NCI-H2196 treated with DMSO at 0.1 percent for 48 hours (cell line): ENCODE measurements at regions not wholly inside any gene's neighbourhood (a gene's known extent, or its start where the extent isn't known, plus 50 kb on each side); places are given as distances from the start of the nearest gene placed in this dataset.
"Not testable (repeated sequence)": the region's sequence is repeated elsewhere in the genome, so short reads cannot be mapped to it uniquely, and the experiment has no call there.

Experiments
- DNase-seq: peaks from one replicate; lab custom pipeline; 2025; ENCODE audit not compliant: unreplicated experiment; lab: John Stamatoyannopoulos, UW

DNA sequence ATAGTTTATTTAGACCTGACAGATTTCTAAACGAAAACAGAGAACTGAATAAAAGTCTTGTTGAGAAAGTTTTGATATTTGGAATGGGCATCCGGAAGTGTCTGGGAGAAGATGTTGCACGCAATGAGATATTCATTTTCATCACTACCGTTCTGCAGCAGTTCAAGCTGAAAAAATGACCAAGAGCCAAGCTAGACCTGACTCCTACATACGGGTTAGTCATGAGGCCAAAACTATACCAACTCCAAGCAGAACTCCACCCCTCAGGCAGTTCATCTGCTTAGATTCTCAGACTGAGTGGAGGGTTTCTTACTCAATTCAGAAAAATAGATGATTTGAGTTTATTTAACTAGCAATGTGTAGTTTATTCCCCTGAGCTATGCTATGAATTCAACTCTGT, 95.4 kb upstream of the ANXA1 start:
- no peak for DNase-seq

DNA sequence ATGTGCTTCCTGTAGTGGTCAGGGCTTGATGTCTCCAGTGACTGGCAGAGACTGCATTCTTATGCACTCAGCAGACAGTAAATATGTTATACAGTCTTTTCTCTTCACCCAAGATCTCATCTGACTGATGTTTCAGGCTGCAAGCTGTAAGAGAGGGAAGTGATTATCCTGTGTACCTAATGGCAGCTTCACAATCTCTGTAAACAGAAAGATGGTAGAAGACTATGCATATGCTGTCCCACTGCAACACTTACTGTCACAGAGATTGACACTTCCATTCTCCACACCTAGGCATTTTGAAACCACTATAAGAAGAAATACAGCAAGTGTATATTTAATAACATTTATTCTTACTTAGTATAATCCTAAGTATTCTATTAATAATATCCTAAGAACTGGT, 97.6 kb upstream of the ANXA1 start:
- no peak for DNase-seq

DNA sequence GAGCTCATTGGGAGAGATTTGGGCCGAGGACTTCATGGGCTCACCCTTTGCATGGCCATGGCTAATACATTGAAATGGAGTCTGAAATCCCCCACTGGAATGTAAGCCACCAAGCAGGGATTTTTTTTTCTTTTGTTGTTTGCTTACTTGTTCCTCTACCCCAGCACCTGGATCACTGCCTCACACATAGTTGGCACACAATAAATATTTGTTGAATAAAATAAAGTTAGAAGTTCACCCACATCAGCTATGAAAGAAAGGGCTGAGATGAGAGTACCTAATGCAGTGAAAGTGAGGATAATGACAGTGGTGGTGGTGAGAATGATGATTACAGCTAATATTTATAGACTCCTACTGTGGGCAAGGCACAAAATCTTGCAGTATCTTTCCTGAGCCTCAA, 98.1 kb upstream of the ANXA1 start:
- DNase-seq = no peak

DNA sequence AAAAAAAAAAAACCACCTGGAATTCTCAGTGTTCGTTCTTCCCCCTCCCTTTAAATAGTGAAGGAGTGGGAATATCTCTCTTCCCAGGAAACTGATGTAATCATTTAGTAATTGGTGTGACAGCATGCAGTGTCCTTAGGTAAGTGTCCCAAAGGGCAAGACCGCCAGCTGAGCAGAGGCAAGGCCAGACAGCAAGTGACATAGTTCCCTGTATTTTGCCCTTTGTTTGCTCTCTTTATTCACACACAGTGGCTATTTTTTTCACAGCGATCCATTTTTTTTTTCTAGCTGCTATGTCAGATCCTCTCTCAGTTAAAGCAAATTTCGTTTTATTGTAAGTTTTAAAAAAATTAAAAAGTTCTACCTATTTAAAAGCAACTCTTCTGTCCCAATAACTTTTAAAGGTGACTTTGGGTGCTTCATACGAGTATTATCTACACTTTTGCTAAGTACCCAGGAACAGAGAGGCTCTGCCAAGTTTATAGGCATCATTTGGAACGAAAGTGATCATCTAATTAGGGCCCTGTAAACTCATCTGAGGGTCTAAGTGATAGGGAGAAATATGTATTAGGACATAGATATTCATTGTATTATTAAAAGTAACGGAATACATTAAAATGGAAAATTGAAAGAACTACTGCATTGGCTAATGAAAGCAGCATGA, 98.2 kb upstream of the ALDH1A1 start:
- no peak for DNase-seq

DNA sequence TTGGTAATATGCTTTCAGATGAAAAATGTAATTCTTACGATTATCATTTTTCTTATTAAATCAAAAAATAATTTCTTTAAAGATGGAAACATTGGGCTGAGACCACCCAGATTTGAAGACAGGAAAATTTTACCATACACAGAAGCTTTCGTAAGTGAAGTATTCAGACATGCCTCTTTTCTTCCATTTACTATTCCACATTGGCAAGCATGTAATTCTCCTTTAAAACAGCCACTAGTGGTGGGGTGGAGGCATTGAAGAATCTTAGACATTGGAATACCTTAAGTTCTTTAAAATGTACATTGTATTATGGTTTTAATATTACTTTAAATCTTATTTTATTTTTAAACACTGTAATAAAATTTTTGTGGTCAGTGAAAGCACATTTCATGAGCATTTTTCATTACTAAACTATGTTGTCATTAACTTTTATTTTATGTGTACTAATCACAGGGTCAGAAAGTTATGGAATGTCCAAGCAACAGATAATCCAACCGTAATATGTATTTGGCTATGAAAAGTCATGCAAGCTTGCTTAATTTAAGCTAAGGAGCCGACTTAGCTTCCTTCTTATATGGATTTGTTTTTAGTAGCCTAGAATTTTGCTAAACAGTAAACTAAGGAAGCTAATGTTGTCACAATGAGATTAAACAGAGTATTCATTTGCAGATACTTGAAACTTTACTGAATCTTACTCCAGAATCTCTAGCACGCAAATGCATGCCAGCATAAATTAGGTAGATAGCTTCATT, 97.4 kb upstream of the ALDH1A1 start:
- no peak for DNase-seq

GRCh38 chr9:73049280-73049679, 96.4 kb upstream of the ALDH1A1 start:
- DNase-seq = no peak

- DNase-seq = no peak
These were observed 93.9 kb upstream of the ALDH1A1 start for GRCh38 chr9:73046769-73047168.

DNA sequence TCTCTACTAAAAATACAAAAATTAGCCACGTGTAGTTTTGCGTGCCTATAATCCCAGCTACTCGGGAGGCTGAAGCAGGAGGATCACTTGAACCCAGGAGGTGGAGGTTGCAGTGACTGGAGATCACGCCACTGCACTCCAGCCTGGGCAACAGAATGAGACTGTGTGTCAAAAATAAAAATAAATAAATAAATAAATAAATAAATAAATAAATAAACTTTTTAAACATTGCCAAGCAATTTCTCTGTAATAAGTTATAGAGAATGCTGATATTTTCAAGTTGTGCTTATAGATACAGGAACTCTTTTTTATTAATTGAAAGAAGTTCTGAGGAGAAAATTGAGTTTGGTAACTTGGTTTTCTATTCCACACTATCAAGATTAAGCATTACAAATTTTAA, 91.9 kb upstream of the ALDH1A1 start:
- DNase-seq = not testable (repeated sequence)

GRCh38 chr9:73042155-73042554, 89.3 kb upstream of the ALDH1A1 start:
- no peak for DNase-seq

GRCh38 chr9:73039271-73040263, 86.7 kb upstream of the ALDH1A1 start:
- DNase-seq = no peak

- no peak for DNase-seq
These were observed 85.8 kb upstream of the ALDH1A1 start for GRCh38 chr9:73038613-73039012.

GRCh38 chr9:73038089-73038509, 85.2 kb upstream of the ALDH1A1 start:
- DNase-seq = no peak

DNA sequence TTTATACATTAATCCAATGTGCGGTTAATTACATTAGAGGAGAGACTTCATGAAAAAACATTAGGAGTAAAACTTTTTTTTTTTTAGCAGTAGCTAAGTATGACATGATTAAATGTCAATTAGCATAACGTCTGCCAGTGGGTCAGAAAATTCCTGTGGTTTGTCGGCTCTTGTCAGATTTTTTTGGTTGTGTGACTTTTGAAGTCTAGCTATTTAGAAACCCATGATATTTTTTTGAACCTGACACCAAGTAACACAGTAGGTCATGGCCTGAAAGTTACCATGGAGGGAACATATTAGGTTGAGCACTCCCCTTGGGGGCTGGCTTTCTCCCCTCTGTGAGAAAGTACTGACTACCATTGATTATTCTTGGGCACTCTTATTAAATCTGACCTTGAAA, 84.8 kb upstream of the ALDH1A1 start:
- DNase-seq = no peak

- no peak for DNase-seq
These were observed 82.1 kb upstream of the ALDH1A1 start for GRCh38 chr9:73034962-73035361.

- DNase-seq = no peak
These were observed 78.5 kb upstream of the ALDH1A1 start for GRCh38 chr9:73031350-73031749.

- no peak for DNase-seq
These were observed 77.6 kb upstream of the ALDH1A1 start for GRCh38 chr9:73030370-73031030.

GRCh38 chr9:73029346-73029745, 76.5 kb upstream of the ALDH1A1 start:
- DNase-seq = no peak

GRCh38 chr9:73026375-73026774, 73.5 kb upstream of the ALDH1A1 start:
- DNase-seq = no peak

GRCh38 chr9:73024601-73025034, 71.8 kb upstream of the ALDH1A1 start:
- DNase-seq = no peak

- DNase-seq = no peak
These were observed 70.2 kb upstream of the ALDH1A1 start for GRCh38 chr9:73023025-73023541.

DNA sequence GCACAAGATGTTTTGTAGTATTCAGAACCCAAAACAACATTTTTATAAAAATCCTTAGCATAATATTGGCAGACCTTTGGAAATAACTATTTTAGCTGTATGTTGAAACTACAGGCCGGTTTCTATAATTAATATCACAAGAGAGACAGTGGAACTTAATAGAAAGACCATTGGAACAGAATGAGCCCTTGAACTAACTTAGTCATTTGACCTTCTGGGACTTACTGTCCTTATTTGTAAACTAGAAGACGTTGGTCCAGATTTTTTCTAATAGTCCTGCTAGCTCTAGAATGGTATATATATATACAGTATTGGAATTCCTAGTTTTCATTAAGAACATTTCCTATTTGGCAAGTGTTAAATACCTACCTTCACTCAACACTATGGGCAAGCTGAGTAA, 69.5 kb upstream of the ALDH1A1 start:
- DNase-seq = no peak
